HCT116 (cell line): ENCODE measurements at regions not wholly inside any gene's neighbourhood (a gene's known extent, or its start where the extent isn't known, plus 50 kb on each side); places are given as distances from the start of the nearest gene placed in this dataset.

ENCODE experiments used
- ATAC-seq: fragments of 200-7000 bp; cut with Tn5 transposase; 2 replicates; pipeline ENCODE4 v1.9.1; 2020; ENCODE audit warnings: mild to moderate bottlenecking, moderate library complexity
- BruUV-seq: library from RNA; stranded (reverse); fragments of 400-500 nt; replicated peaks from 2 replicates; lab custom pipeline; 2021; lab: Mats Ljungman, UMichigan
- CTCF ChIA-PET: fragments of 300-600 bp; sonication (Branson Sonifier 250); formaldehyde crosslinking; loops from one replicate; lab custom pipeline; 2021; ENCODE audit warnings: antibody characterized with exemption; lab: Charles Lee
- POLR2A ChIA-PET: fragments of 300-600, 350-600 bp; sonication (Branson Sonifier 250); formaldehyde crosslinking; loops from one replicate; lab custom pipeline; 2021; ENCODE audit warnings: antibody characterized with exemption; lab: Charles Lee
- RAD21 ChIA-PET, 2 experiments: fragments of 300-600 bp; sonication (Branson Sonifier 250); formaldehyde crosslinking; loops; one replicate each; lab custom pipeline; 2023; ENCODE audit warnings: low total read pairs in 2 of 2; ENCODE audit not compliant: uncharacterized antibody in 2 of 2, unreplicated experiment in 2 of 2, low non-redundant PET in 1 of 2; lab: Charles Lee
- DNase-seq: peaks from one replicate; pipeline ENCODE4 v3.0.0-alpha.2; 2010; ENCODE audit warnings: low read depth, low spot score
- H2AFZ ChIP-seq: fragments of 200-600 bp; shearing (Covaris generic), sonication (generic); 2 replicates; pipeline ENCODE4 v1.6.1; 2017; ENCODE audit warnings: low read depth, mixed run types, mixed read lengths, antibody characterized with exemption, low read length; ENCODE audit not compliant: poor library complexity, severe bottlenecking
- H3K27ac ChIP-seq: 2 replicates; pipeline ENCODE4 v1.5.1; 2012; ENCODE audit warnings: low read depth, low read length
- H3K27me3 ChIP-seq: fragments of 200-600 bp; sonication (generic); 2 replicates; pipeline ENCODE4 v1.6.1; 2016; ENCODE audit warnings: mixed run types, low read length, mixed read lengths; ENCODE audit not compliant: insufficient read depth
- H3K36me3 ChIP-seq, 2 experiments: fragments of 200-500 bp in 1 of 2; fragments of 200-600 bp in 1 of 2; sonication (Bioruptor generic) in 1 of 2; sonication (generic) in 1 of 2; 2 replicates each; pipeline versions ENCODE4 v1.5.1 to v1.6.1; 2014 to 2016; ENCODE audit warnings: low read length in 2 of 2, inconsistent platforms in 1 of 2, mixed read lengths in 1 of 2, mixed run types in 1 of 2; ENCODE audit not compliant: insufficient read depth in 2 of 2, control insufficient read depth in 1 of 2
- H3K4me1 ChIP-seq, 2 experiments: fragments of 200-600 bp in 1 of 2; sonication (generic) in 1 of 2; 2 replicates each; pipeline versions ENCODE4 v1.5.1 to v1.6.1; 2012 to 2017; ENCODE audit warnings: low read length in 2 of 2, inconsistent platforms in 1 of 2, mild to moderate bottlenecking in 1 of 2, mixed read lengths in 1 of 2, mixed run types in 1 of 2, moderate library complexity in 1 of 2; ENCODE audit not compliant: insufficient read depth in 2 of 2, control insufficient read depth in 1 of 2
- H3K4me2 ChIP-seq: fragments of 200-600 bp; sonication (generic); 2 replicates; pipeline ENCODE4 v1.6.1; 2017; ENCODE audit warnings: mixed run types, low read length, mixed read lengths
- H3K4me3 ChIP-seq, 2 experiments: fragments of 200-600 bp in 1 of 2; sonication (generic) in 1 of 2; replicated peaks in 1 of 2; 2 replicates each; pipeline ENCODE4 v1.5.1; 2011 to 2016; ENCODE audit warnings: low read length in 2 of 2, control low read depth in 1 of 2, low read depth in 1 of 2, mild to moderate bottlenecking in 1 of 2, mixed read lengths in 1 of 2, mixed run types in 1 of 2
- H3K79me2 ChIP-seq: fragments of 200-600 bp; sonication (generic); 2 replicates; pipeline ENCODE4 v1.6.1; 2017; ENCODE audit warnings: mild to moderate bottlenecking, mixed run types, low read length, moderate library complexity, mixed read lengths; ENCODE audit not compliant: insufficient read depth
- H3K9ac ChIP-seq: fragments of 200-600 bp; sonication (generic); 2 replicates; pipeline ENCODE4 v1.6.1; 2016; ENCODE audit warnings: low read length, mixed read lengths
- H3K9me2 ChIP-seq: fragments of 200-600 bp; sonication (generic), shearing (Covaris generic); 2 replicates; pipeline ENCODE4 v1.6.1; 2017; ENCODE audit warnings: mixed run types, mild to moderate bottlenecking, moderate library complexity; ENCODE audit not compliant: insufficient read depth
- H3K9me3 ChIP-seq, 2 experiments: fragments of 200-500 bp in 1 of 2; fragments of 200-600 bp in 1 of 2; sonication (Bioruptor generic) in 1 of 2; sonication (generic) in 1 of 2; 2 replicates each; pipeline ENCODE4 v1.6.1; 2014 to 2017; ENCODE audit warnings: low read length in 2 of 2, mixed read lengths in 2 of 2, inconsistent platforms in 1 of 2, low read depth in 1 of 2, mild to moderate bottlenecking in 1 of 2, mixed run types in 1 of 2, moderate library complexity in 1 of 2; ENCODE audit not compliant: control insufficient read depth in 1 of 2, insufficient read depth in 1 of 2
- H4K20me1 ChIP-seq: fragments of 200-600 bp; sonication (generic), shearing (Covaris generic); 2 replicates; pipeline ENCODE4 v1.6.1; 2017; ENCODE audit warnings: mixed run types, mild to moderate bottlenecking, moderate library complexity; ENCODE audit not compliant: insufficient read depth
- CEBPB ChIP-seq: IDR thresholded peaks from 2 replicates; pipeline ENCODE4 v1.6.1; 2012; ENCODE audit warnings: low read depth
- ELF1 ChIP-seq: IDR thresholded peaks from 2 replicates; pipeline ENCODE4 v1.6.1; 2012; ENCODE audit warnings: low read depth, borderline replicate concordance
- FOSL1 ChIP-seq: IDR thresholded peaks from 2 replicates; pipeline ENCODE4 v1.6.1; 2012; ENCODE audit warnings: low read depth
- JUND ChIP-seq: IDR thresholded peaks from 2 replicates; pipeline ENCODE4 v1.6.1; 2012
- MAX ChIP-seq: IDR thresholded peaks from 2 replicates; pipeline ENCODE4 v1.6.1; 2012
- POLR2A ChIP-seq: IDR thresholded peaks from 2 replicates; pipeline ENCODE4 v1.7.0; 2011; ENCODE audit warnings: borderline replicate concordance; ENCODE audit not compliant: insufficient read depth, insufficient read length; ENCODE audit errors: extremely low read depth
- REST ChIP-seq: IDR thresholded peaks from 2 replicates; pipeline ENCODE4 v1.6.1; 2012; ENCODE audit warnings: low read depth
- SIN3A ChIP-seq: IDR thresholded peaks from 2 replicates; pipeline ENCODE4 v1.6.1; 2012; ENCODE audit warnings: low read depth
- SP1 ChIP-seq: IDR thresholded peaks from 2 replicates; pipeline ENCODE4 v1.6.1; 2012; ENCODE audit warnings: low read depth
- YY1 ChIP-seq: IDR thresholded peaks from 2 replicates; pipeline ENCODE4 v1.6.1; 2011; ENCODE audit warnings: low read length, low read depth, moderate library complexity, mild to moderate bottlenecking; ENCODE audit not compliant: insufficient replicate concordance; ENCODE audit errors: extremely low read depth
- ZFX ChIP-seq: fragments of 450-650 bp; IDR thresholded peaks from 2 replicates; pipeline ENCODE4 v1.6.1; 2017
- ZNF274 ChIP-seq: fragments of 200-500 bp; sonication (Bioruptor generic); IDR thresholded peaks from 2 replicates; pipeline ENCODE4 v1.6.1; 2014; ENCODE audit warnings: mild to moderate bottlenecking, low read depth, low read length, inconsistent platforms
- intact Hi-C: fragments of 100-400 bp; cut with micrococcal nuclease; formaldehyde crosslinking; loops from 2 replicates; pipeline ENCODE4 v1.10.0; 2022

DNA sequence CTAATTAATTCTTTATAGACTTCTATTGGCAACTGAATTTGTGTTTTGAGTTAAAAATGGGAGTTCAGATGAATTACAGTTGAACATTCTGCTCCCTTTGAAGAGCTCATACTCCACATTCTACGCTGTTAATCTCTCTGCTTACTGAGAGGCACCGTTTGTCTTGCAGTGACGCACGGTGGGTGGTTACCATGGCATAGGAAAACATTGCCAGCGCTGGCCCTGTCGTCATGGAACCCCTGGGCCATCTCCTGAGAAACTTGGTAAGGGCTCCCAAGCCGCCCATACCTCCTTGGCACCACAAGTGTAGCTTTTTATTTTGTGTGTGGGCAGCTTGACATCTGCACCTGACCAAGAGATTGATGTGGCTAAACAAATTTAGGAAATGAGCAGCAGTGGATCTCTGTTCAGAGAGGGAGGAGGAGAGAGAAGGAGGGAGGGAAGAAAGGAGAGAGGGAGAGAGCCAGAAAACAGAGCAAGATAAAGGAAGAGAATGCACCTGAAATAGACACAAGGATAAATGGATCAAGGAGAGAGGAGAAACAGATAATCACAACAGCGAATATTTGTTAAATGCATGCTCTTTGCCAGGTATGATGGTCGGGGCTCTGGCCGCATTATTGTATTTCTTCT is 398.5 kb downstream of the HAPSTR1 start:
- Histone ChIP-seq H3K9me3 (no peaks in the 10 kb centered on the region), H2AFZ (no peak overlapping the region), H3K27ac (no peak overlapping the region)
- no peak for DNase-seq
- TF ChIP-seq JUND: no peak
- TF ChIP-seq SP1: no peak
- no peak for TF ChIP-seq ELF1
- no peak for TF ChIP-seq REST
- TF ChIP-seq ZNF274: no peak
- TF ChIP-seq, all 23 proteins: peak for 0
- Histone ChIP-seq H3K36me3 (no peaks in the 10 kb centered on the region), H3K4me3 (no peak overlapping the region), H3K9ac (no peak overlapping the region), H3K79me2 (no peaks in the 10 kb centered on the region), H3K4me2 (no peak overlapping the region), H3K4me1 (no peaks in the 10 kb centered on the region), H4K20me1 (no peaks in the 10 kb centered on the region; the same call in 1 of the 2 replicates), H3K27me3 (peaks cover 44% of the 10 kb centered on the region), H3K9me2 (no peaks in the 10 kb centered on the region)
- no TSS peak for BruUV-seq
- intact Hi-C loops: no loop called here
- POLR2A ChIA-PET: no interaction called here
- RAD21 ChIA-PET: no interaction called here
- CTCF ChIA-PET: no interaction called here
- ATAC-seq: no peak

GRCh38 chr16:9495824-9496223 is 404.4 kb downstream of the HAPSTR1 start:
- no TSS peak for BruUV-seq
- TF ChIP-seq POLR2A (no peak), ELF1 (no peak), ZNF274 (no peak), ZFX (no peak), REST (no peak), MAX (no peak), CEBPB (no peak), SIN3A (no peak), FOSL1 (no peak), YY1 (no peak), JUND (no peak)

More at GRCh38 chr16:9495824-9496223, 404.4 kb downstream of the HAPSTR1 start:
- ChIA-PET CTCF (no interaction called here), RAD21 (no interaction called here), POLR2A (no interaction called here)
- Histone ChIP-seq H3K4me3 (no peak overlapping the region), H3K9me2 (no peaks in the 10 kb centered on the region), H3K27me3 (0 out of 2 replicates have a peak, but pooled peaks cover 10% of the 10 kb centered on the region), H4K20me1 (no peaks in the 10 kb centered on the region), H3K79me2 (no peaks in the 10 kb centered on the region), H3K4me2 (no peak overlapping the region), H2AFZ (no peak overlapping the region), H3K36me3 (no peaks in the 10 kb centered on the region), H3K27ac (no peak overlapping the region), H3K4me1 (no peaks in the 10 kb centered on the region), H3K9ac (no peak overlapping the region), H3K9me3 (no peaks in the 10 kb centered on the region)
- intact Hi-C loops: no loop called here
- ATAC-seq: no peak
- no peak for DNase-seq
